ENCODE measurements at regions not wholly inside any gene's neighbourhood (a gene's known extent, or its start where the extent isn't known, plus 50 kb on each side); places are given as distances from the start of the nearest gene placed in this dataset.
A peak's percentile ranks its signal among the peaks of the same experiment; 100 is the strongest.

DNA sequence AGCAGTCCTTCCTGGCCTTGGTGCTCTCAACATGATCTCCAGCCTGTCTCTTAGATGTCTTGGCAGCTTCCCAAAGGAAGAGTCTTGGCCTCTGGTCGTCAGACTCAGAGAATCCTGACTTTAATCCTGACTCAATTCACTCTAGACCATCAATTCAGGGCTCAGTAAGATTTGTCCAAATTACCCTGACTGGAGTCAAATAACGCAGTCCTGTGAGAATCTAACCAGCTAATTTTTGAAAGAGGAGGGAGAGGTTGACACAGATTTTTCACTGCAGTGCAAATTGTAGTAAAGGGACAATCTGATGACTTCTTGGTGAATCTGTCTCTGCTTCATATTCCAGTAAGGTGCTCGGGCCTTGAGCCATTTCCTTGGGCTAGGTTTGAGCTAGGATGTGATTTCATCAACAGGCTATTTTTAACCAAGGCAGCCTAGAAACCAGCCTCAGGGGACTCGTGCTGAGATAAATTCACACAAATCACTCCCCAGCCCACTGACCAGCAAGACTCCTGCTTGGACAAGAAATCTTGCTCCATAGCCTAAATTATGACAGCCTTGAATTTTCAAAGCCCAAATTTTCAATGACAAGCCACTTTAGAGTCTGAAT, 257.4 kb downstream of the ENC1 start:
- no peaks in the 10 kb centered on the region for H3K27me3 ChIP-seq (ENCODE audit: control insufficient read depth, insufficient read depth, low read length)
- H3K4me3 ChIP-seq (ENCODE audit: low read depth, low read length): no peak overlapping the region
- no peaks in the 10 kb centered on the region for H3K36me3 ChIP-seq (ENCODE audit: control insufficient read depth, insufficient read depth, low read length)
- TF ChIP-seq, protein P1, sequence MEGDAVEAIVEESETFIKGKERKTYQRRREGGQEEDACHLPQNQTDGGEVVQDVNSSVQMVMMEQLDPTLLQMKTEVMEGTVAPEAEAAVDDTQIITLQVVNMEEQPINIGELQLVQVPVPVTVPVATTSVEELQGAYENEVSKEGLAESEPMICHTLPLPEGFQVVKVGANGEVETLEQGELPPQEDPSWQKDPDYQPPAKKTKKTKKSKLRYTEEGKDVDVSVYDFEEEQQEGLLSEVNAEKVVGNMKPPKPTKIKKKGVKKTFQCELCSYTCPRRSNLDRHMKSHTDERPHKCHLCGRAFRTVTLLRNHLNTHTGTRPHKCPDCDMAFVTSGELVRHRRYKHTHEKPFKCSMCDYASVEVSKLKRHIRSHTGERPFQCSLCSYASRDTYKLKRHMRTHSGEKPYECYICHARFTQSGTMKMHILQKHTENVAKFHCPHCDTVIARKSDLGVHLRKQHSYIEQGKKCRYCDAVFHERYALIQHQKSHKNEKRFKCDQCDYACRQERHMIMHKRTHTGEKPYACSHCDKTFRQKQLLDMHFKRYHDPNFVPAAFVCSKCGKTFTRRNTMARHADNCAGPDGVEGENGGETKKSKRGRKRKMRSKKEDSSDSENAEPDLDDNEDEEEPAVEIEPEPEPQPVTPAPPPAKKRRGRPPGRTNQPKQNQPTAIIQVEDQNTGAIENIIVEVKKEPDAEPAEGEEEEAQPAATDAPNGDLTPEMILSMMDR (IDR thresholded peaks at IDR 0.05; ENCODE audit: insufficient read depth, low read length, severe bottlenecking): no peak
- DNase-seq (ENCODE audit: low read depth): peak; percentile 62
- no peak for FAIRE-seq

DNA sequence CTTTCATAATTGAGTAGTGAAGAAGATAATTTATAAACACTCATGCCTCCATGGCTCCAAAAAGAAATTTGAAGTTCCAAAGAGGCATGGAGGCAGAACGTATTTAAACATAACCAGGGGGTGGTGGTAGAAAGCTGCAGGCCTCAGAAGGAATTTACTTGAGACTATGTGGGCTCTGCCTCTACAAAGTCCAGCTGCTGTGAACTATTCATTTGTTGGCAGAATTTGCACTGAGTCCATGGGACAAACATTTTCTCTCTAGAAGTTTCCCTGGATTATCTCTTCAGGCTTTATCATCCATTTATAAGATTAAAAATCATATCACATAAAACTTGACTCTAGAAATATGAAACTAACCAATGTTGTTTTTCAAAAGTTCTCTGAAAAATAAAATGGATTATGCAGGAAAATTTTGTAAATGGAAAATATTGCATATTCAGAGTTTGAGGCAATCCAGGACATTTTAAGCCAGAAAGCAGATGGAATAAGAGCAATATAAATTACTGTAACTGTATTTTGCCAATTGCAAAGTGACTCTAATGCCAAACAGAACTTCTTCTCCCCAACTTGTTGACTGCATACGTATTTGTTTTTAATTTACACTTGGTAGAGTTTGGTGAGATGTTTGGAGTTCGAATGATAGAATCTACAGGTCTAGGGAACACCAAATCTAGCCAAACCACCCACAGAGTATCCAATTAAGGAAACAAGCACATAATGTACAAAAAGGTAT, 258.2 kb downstream of the ENC1 start:
- no peaks in the 10 kb centered on the region for H3K27me3 ChIP-seq (ENCODE audit: control insufficient read depth, insufficient read depth, low read length)
- FAIRE-seq (no peak), DNase-seq (ENCODE audit: low read depth) (no peak)
- TF ChIP-seq, protein P1 (IDR thresholded peaks at IDR 0.05; ENCODE audit: insufficient read depth, low read length, severe bottlenecking): no peak
- no peaks in the 10 kb centered on the region for H3K36me3 ChIP-seq (ENCODE audit: control insufficient read depth, insufficient read depth, low read length)
- no peak overlapping the region for H3K4me3 ChIP-seq (ENCODE audit: low read depth, low read length)

DNA sequence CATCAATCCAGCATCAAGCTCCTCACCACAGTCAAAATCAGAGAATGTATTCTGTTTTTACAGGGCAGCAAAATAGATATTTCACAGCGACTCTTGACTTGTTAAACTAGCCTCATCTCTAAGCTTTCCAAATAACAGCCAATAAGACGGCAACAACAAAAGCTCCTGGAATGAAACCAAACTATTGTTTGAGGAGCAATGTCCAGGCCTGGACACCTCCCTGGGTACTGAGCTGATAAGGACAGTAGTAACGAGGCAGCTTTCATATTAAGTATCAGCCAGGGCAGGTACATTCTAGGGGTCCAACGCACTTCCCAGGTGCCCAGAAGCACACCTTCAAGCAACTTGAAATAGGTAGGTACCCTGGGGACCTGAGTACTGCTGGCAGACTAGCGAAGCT, 260.3 kb downstream of the ENC1 start:
- Histone ChIP-seq H3K27me3 (ENCODE audit: control insufficient read depth, insufficient read depth, low read length) (no peaks in the 10 kb centered on the region), H3K36me3 (ENCODE audit: control insufficient read depth, insufficient read depth, low read length) (no peaks in the 10 kb centered on the region), H3K4me3 (ENCODE audit: low read depth, low read length) (no peak overlapping the region)
- DNase-seq (ENCODE audit: low read depth): no peak
- TF ChIP-seq, protein P1 (IDR thresholded peaks at IDR 0.05; ENCODE audit: insufficient read depth, low read length, severe bottlenecking): no peak
- FAIRE-seq: no peak

DNA sequence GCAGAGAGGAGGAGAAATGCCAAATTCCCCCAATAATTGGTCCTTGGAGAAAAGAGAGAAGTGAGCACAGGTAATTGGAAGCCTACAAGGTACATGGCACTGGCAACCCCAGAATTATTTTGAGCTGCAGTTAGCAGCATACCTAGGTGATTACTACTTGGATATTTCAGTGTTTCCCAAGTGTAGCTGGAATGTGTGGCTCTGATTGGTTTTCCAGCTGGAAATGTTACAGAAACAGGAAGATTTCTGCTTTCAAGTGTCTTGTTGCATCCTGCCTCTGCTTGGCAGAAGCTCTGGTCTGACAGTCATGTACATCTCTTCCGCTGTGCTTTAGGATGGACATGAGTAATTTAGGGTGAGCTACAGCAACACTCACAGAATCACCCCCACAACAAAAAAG, 262.1 kb downstream of the ENC1 start:
- TF ChIP-seq, protein P1 (IDR thresholded peaks at IDR 0.05; ENCODE audit: insufficient read depth, low read length, severe bottlenecking): no peak
- no peak overlapping the region for H3K4me3 ChIP-seq (ENCODE audit: low read depth, low read length)
- peak; percentile 83 for DNase-seq (ENCODE audit: low read depth)
- no peaks in the 10 kb centered on the region for H3K36me3 ChIP-seq (ENCODE audit: control insufficient read depth, insufficient read depth, low read length)
- FAIRE-seq: no peak
- no peaks in the 10 kb centered on the region for H3K27me3 ChIP-seq (ENCODE audit: control insufficient read depth, insufficient read depth, low read length)

DNA sequence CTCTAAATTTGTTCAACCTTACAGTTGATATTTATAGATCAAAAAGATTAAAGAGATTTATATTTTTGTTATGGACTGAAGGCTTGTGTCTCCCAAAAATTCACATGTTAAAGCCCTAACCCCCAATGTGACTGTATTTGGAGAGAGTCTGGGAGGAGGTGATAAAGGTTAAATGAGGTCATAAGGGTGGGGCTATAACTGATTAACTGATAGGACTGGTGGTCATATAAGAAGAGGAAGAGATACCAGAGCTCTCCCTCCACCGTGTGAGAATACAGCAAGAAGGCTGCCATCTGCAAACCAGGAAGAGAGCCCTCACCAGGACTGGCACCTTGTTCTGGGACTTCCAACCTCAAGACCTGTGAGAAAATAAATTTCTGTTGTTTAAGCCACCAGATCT, 264.3 kb downstream of the ENC1 start:
- H3K4me3 ChIP-seq (ENCODE audit: low read depth, low read length): no peak overlapping the region
- H3K27me3 ChIP-seq (ENCODE audit: control insufficient read depth, insufficient read depth, low read length): no peaks in the 10 kb centered on the region
- TF ChIP-seq, protein P1 (IDR thresholded peaks at IDR 0.05; ENCODE audit: insufficient read depth, low read length, severe bottlenecking): no peak
- no peaks in the 10 kb centered on the region for H3K36me3 ChIP-seq (ENCODE audit: control insufficient read depth, insufficient read depth, low read length)
- FAIRE-seq (no peak), DNase-seq (ENCODE audit: low read depth) (no peak)

Measured in bronchial epithelial cell (primary cell).